PC-3 (cell line): ENCODE measurements at regions not wholly inside any gene's neighbourhood (a gene's known extent, or its start where the extent isn't known, plus 50 kb on each side); places are given as distances from the start of the nearest gene placed in this dataset.

ENCODE experiments used
- ATAC-seq: fragments of 200-7000 bp; cut with Tn5 transposase; 2 replicates; pipeline ENCODE4 v1.9.1; 2020; ENCODE audit warnings: mild to moderate bottlenecking, moderate library complexity
- BruUV-seq: library from RNA; stranded (reverse); fragments of 400-500 nt; replicated peaks from 2 replicates; lab custom pipeline; 2021; lab: Mats Ljungman, UMichigan
- CTCF ChIA-PET: fragments of 300-600 bp; sonication (Branson Sonifier 250); formaldehyde crosslinking; loops from one replicate; lab custom pipeline; 2022; ENCODE audit warnings: antibody characterized with exemption; lab: Charles Lee
- POLR2A ChIA-PET: fragments of 300-600 bp; sonication (Branson Sonifier 250); formaldehyde crosslinking; loops from one replicate; lab custom pipeline; 2022; ENCODE audit warnings: antibody characterized with exemption; ENCODE audit not compliant: unreplicated experiment; lab: Charles Lee
- DNase-seq: peaks from one replicate; pipeline ENCODE4 v3.0.0-alpha.2; 2015
- H2AFZ ChIP-seq: fragments of 300-600 bp; sonication (generic); 2 replicates; pipeline ENCODE4 v1.6.0; 2016; ENCODE audit warnings: antibody characterized with exemption, low read length
- H3F3A ChIP-seq: fragments of 300-600 bp; sonication (generic); one replicate; pipeline ENCODE4 v1.6.0; 2017; ENCODE audit warnings: antibody characterized with exemption, low read length, control low read depth, mild to moderate bottlenecking; ENCODE audit not compliant: unreplicated experiment
- H3K27ac ChIP-seq: fragments of 300-600 bp; sonication (generic); 2 replicates; pipeline ENCODE4 v1.5.1; 2016; ENCODE audit warnings: mild to moderate bottlenecking, low read length
- H3K27me3 ChIP-seq: fragments of 300-600 bp; sonication (generic); 2 replicates; pipeline ENCODE4 v1.6.1; 2016; ENCODE audit warnings: low read length, mixed read lengths
- H3K36me3 ChIP-seq: fragments of 300-600 bp; sonication (generic); 2 replicates; pipeline ENCODE4 v1.6.1; 2016; ENCODE audit warnings: low read depth, mixed run types, low read length, mixed read lengths
- H3K4me1 ChIP-seq: fragments of 300-600 bp; sonication (generic); 2 replicates; pipeline ENCODE4 v1.5.1; 2016; ENCODE audit warnings: low read length; ENCODE audit not compliant: insufficient read depth
- H3K4me2 ChIP-seq: fragments of 300-600 bp; sonication (generic); 2 replicates; pipeline ENCODE4 v1.6.0; 2016; ENCODE audit warnings: low read length
- H3K4me3 ChIP-seq: fragments of 300-600 bp; sonication (generic); 2 replicates; pipeline ENCODE4 v1.5.1; 2016; ENCODE audit warnings: mild to moderate bottlenecking, low read length, mixed read lengths
- H3K79me2 ChIP-seq: fragments of 300-600 bp; sonication (generic); 2 replicates; pipeline ENCODE4 v1.6.1; 2017; ENCODE audit warnings: low read length, mixed read lengths
- H3K9ac ChIP-seq: fragments of 300-600 bp; sonication (generic); 2 replicates; pipeline ENCODE4 v1.6.0; 2016; ENCODE audit warnings: mild to moderate bottlenecking, low read length
- H3K9me2 ChIP-seq: fragments of 300-600 bp; sonication (generic); replicated peaks from 2 replicates; pipeline ENCODE4 v1.6.1; 2016; ENCODE audit warnings: mixed run types, low read length, mixed read lengths
- H3K9me3 ChIP-seq: fragments of 300-600 bp; sonication (generic); 2 replicates; pipeline ENCODE4 v1.6.1; 2016; ENCODE audit warnings: low read length, mixed read lengths
- H4K20me1 ChIP-seq: fragments of 300-600 bp; sonication (generic); 2 replicates; pipeline ENCODE4 v1.6.1; 2016; ENCODE audit warnings: low read length, mixed read lengths
- CTCF ChIP-seq: fragments of 300-600 bp; sonication (generic); conservative IDR thresholded peaks from 2 replicates; pipeline ENCODE4 v1.5.1; 2017; ENCODE audit warnings: antibody characterized with exemption, low read depth, mild to moderate bottlenecking, low read length
- EZH2 ChIP-seq: fragments of 300-600 bp; sonication (generic); IDR thresholded peaks from one replicate; pipeline ENCODE4 v1.6.1; 2017; ENCODE audit warnings: antibody characterized with exemption, mild to moderate bottlenecking, low read length; ENCODE audit not compliant: unreplicated experiment
- EZH2phosphoT487 ChIP-seq: fragments of 300-600 bp; sonication (generic); IDR thresholded peaks from 2 replicates; pipeline ENCODE4 v1.6.1; 2018; ENCODE audit warnings: mild to moderate bottlenecking, antibody characterized with exemption, low read length, borderline replicate concordance
- intact Hi-C: fragments of 100-400 bp; cut with micrococcal nuclease; formaldehyde crosslinking; loops from 2 replicates; pipeline ENCODE4 v1.9.0; 2023

GRCh38 chr2:196409376-196409775, 230.1 kb upstream of the CCDC150 start:
- no peaks in the 10 kb centered on the region for H3K79me2 ChIP-seq
- no peaks in the 10 kb centered on the region for H3K4me1 ChIP-seq
- H3K9me3 ChIP-seq, result no peaks in the 10 kb centered on the region
- ATAC-seq, result no peak
- no peak overlapping the region for H3K9ac ChIP-seq
- H4K20me1 ChIP-seq, result no peaks in the 10 kb centered on the region
- peaks cover 6% of the 10 kb centered on the region; the same call in 1 of the 2 replicates for H3K27me3 ChIP-seq
- TF ChIP-seq EZH2, result no peak
- no peak for TF ChIP-seq CTCF
- TF ChIP-seq EZH2phosphoT487, result no peak
- H3K9me2 ChIP-seq, result no peaks in the 10 kb centered on the region
- CTCF ChIA-PET, result no interaction called here
- H3F3A ChIP-seq, result no peaks in the 10 kb centered on the region
- no peak overlapping the region for H2AFZ ChIP-seq
- H3K36me3 ChIP-seq, result no peaks in the 10 kb centered on the region
- H3K27ac ChIP-seq, result no peak overlapping the region
- H3K4me2 ChIP-seq, result no peak overlapping the region
- intact Hi-C loops, result no loop called here
- no peak overlapping the region for H3K4me3 ChIP-seq
- DNase-seq, result no peak
- BruUV-seq, result no TSS peak
- POLR2A ChIA-PET, result no interaction called here

GRCh38 chr2:196410008-196410407, 229.5 kb upstream of the CCDC150 start:
- H2AFZ ChIP-seq, result no peak overlapping the region
- ATAC-seq, result no peak
- BruUV-seq, result no TSS peak
- no peaks in the 10 kb centered on the region for H4K20me1 ChIP-seq
- no peaks in the 10 kb centered on the region for H3K79me2 ChIP-seq
- no peak for DNase-seq
- no peak overlapping the region for H3K9ac ChIP-seq
- intact Hi-C loops, result no loop called here
- H3K27ac ChIP-seq, result no peak overlapping the region
- H3K4me2 ChIP-seq, result no peak overlapping the region
- peaks cover 6% of the 10 kb centered on the region; the same call in 1 of the 2 replicates for H3K27me3 ChIP-seq
- no peak for TF ChIP-seq EZH2phosphoT487
- no peak for TF ChIP-seq EZH2
- TF ChIP-seq CTCF, result no peak
- H3K9me3 ChIP-seq, result no peaks in the 10 kb centered on the region
- no peak overlapping the region for H3K4me3 ChIP-seq
- no peaks in the 10 kb centered on the region for H3K36me3 ChIP-seq
- no peaks in the 10 kb centered on the region for H3F3A ChIP-seq
- ChIA-PET POLR2A (no interaction called here), CTCF (no interaction called here)
- no peaks in the 10 kb centered on the region for H3K9me2 ChIP-seq
- H3K4me1 ChIP-seq, result no peaks in the 10 kb centered on the region

GRCh38 chr2:196413821-196414274, 225.7 kb upstream of the CCDC150 start:
- Histone ChIP-seq H3K79me2 (no peaks in the 10 kb centered on the region), H3K9me3 (no peaks in the 10 kb centered on the region), H2AFZ (no peak overlapping the region), H3K27ac (no peak overlapping the region), H3K4me3 (no peak overlapping the region), H3K36me3 (no peaks in the 10 kb centered on the region), H3K9ac (no peak overlapping the region), H4K20me1 (no peaks in the 10 kb centered on the region), H3F3A (no peaks in the 10 kb centered on the region), H3K27me3 (peaks cover 9% of the 10 kb centered on the region), H3K4me2 (no peak overlapping the region), H3K9me2 (no peaks in the 10 kb centered on the region), H3K4me1 (no peaks in the 10 kb centered on the region)
- ATAC-seq (no peak), DNase-seq (no peak)
- no TSS peak for BruUV-seq
- ChIA-PET POLR2A (no interaction called here), CTCF (no interaction called here)
- TF ChIP-seq CTCF (no peak), EZH2 (no peak), EZH2phosphoT487 (no peak)
- intact Hi-C loops, result no loop called here
